ENCODE measurements at regions not wholly inside any gene's neighbourhood (a gene's known extent, or its start where the extent isn't known, plus 50 kb on each side); places are given as distances from the start of the nearest gene placed in this dataset.

DNA sequence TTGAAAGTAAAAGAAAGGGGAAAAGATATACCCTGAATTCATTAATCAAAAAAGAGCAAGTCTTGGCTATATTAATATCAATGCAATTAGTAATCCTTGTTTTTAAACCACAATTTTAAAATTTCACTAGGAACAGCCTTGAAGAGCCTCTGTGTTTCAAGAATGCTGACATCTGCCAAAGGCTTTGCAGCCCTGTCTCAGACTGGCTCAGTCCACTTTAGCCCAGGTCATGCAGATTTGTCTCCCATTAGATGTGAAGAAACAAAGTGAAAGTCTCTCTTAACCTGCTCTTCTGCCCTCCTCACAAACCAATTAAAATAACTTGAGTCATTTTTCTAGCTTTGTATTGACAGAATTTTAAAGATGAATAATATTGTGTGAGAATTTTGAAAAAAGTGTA is 102.7 kb upstream of the CARMIL1 start:
- Histone ChIP-seq H3K27ac (no peak overlapping the region), H3K9ac (no peak overlapping the region), H3K4me2 (ENCODE audit: low read length) (no peak overlapping the region), H3K4me3 (ENCODE audit: low read depth, low read length) (no peak overlapping the region), H3K9me3 (ENCODE audit: control insufficient read depth, low read length) (no peaks in the 10 kb centered on the region), H3K79me2 (no peaks in the 10 kb centered on the region), H3K36me3 (ENCODE audit: control insufficient read depth, insufficient read depth, low read length) (no peaks in the 10 kb centered on the region), H3K27me3 (ENCODE audit: control insufficient read depth, insufficient read depth, low read length) (no peaks in the 10 kb centered on the region), H2AFZ (no peak overlapping the region), H3K4me1 (no peaks in the 10 kb centered on the region)
- TF ChIP-seq, protein P1, sequence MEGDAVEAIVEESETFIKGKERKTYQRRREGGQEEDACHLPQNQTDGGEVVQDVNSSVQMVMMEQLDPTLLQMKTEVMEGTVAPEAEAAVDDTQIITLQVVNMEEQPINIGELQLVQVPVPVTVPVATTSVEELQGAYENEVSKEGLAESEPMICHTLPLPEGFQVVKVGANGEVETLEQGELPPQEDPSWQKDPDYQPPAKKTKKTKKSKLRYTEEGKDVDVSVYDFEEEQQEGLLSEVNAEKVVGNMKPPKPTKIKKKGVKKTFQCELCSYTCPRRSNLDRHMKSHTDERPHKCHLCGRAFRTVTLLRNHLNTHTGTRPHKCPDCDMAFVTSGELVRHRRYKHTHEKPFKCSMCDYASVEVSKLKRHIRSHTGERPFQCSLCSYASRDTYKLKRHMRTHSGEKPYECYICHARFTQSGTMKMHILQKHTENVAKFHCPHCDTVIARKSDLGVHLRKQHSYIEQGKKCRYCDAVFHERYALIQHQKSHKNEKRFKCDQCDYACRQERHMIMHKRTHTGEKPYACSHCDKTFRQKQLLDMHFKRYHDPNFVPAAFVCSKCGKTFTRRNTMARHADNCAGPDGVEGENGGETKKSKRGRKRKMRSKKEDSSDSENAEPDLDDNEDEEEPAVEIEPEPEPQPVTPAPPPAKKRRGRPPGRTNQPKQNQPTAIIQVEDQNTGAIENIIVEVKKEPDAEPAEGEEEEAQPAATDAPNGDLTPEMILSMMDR (IDR thresholded peaks at IDR 0.05), result no peak

DNA sequence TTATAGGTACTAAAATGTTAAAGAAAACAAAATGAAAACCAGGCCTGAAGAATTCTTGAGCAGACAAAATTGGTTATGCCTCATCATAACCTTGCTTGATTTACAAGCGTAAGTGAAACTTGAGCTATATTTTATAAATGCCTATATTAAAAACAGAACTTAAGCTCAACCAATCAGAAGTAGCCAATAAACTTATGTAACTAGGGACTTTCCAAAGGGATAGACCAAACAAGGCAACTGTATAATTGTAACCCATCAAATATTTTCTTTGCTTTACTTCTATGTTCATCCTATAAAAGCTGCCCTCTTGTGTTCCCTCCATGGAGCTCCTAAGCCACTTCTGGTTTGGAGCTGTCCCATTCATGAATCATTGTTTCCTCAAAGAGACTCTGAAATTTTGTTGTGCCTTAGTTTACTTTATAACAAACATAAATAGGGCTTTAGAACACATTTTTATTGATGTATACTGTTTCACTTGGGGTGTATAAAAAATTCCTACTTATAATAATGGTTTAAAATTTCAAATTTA is 101.6 kb upstream of the CARMIL1 start:
- H3K9me3 ChIP-seq (ENCODE audit: control insufficient read depth, low read length), result no peaks in the 10 kb centered on the region
- no peak overlapping the region for H3K4me2 ChIP-seq (ENCODE audit: low read length)
- no peaks in the 10 kb centered on the region for H3K27me3 ChIP-seq (ENCODE audit: control insufficient read depth, insufficient read depth, low read length)
- H3K4me1 ChIP-seq, result no peaks in the 10 kb centered on the region
- H3K79me2 ChIP-seq, result no peaks in the 10 kb centered on the region
- no peaks in the 10 kb centered on the region for H3K36me3 ChIP-seq (ENCODE audit: control insufficient read depth, insufficient read depth, low read length)
- no peak overlapping the region for H3K4me3 ChIP-seq (ENCODE audit: low read depth, low read length)
- TF ChIP-seq, protein P1 (IDR thresholded peaks at IDR 0.05), result no peak
- H3K9ac ChIP-seq, result no peak overlapping the region
- no peak overlapping the region for H3K27ac ChIP-seq
- no peak overlapping the region for H2AFZ ChIP-seq

GRCh38 chr6:25178336-25179035 is 100.7 kb upstream of the CARMIL1 start:
- peak overlapping the region; percentile 55 for H3K27ac ChIP-seq

GRCh38 chr6:25179051-25179778 is 100.0 kb upstream of the CARMIL1 start:
- Histone ChIP-seq H3K9ac (no peak overlapping the region), H3K79me2 (no peaks in the 10 kb centered on the region), H3K4me2 (ENCODE audit: low read length) (no peak overlapping the region), H3K4me3 (ENCODE audit: low read depth, low read length) (no peak overlapping the region), H3K27me3 (ENCODE audit: control insufficient read depth, insufficient read depth, low read length) (no peaks in the 10 kb centered on the region), H2AFZ (no peak overlapping the region), H3K36me3 (ENCODE audit: control insufficient read depth, insufficient read depth, low read length) (no peaks in the 10 kb centered on the region), H3K4me1 (no peaks in the 10 kb centered on the region), H3K9me3 (ENCODE audit: control insufficient read depth, low read length) (no peaks in the 10 kb centered on the region), H3K27ac (peak overlapping the region; percentile 55)
- TF ChIP-seq, protein P1 (IDR thresholded peaks at IDR 0.05), result no peak

More at GRCh38 chr6:25178336-25179035, 100.7 kb upstream of the CARMIL1 start:
- H3K4me3 ChIP-seq (ENCODE audit: low read depth, low read length), result no peak overlapping the region
- H3K4me2 ChIP-seq (ENCODE audit: low read length), result no peak overlapping the region
- H3K9me3 ChIP-seq (ENCODE audit: control insufficient read depth, low read length), result no peaks in the 10 kb centered on the region
- no peaks in the 10 kb centered on the region for H3K36me3 ChIP-seq (ENCODE audit: control insufficient read depth, insufficient read depth, low read length)
- TF ChIP-seq, protein P1 (IDR thresholded peaks at IDR 0.05), result no peak
- H3K4me1 ChIP-seq, result no peaks in the 10 kb centered on the region
- no peak overlapping the region for H3K9ac ChIP-seq
- H3K79me2 ChIP-seq, result no peaks in the 10 kb centered on the region
- no peaks in the 10 kb centered on the region for H3K27me3 ChIP-seq (ENCODE audit: control insufficient read depth, insufficient read depth, low read length)
- H2AFZ ChIP-seq, result no peak overlapping the region
